ENCODE measurements at regions not wholly inside any gene's neighbourhood (a gene's known extent, or its start where the extent isn't known, plus 50 kb on each side); places are given as distances from the start of the nearest gene placed in this dataset.

DNA sequence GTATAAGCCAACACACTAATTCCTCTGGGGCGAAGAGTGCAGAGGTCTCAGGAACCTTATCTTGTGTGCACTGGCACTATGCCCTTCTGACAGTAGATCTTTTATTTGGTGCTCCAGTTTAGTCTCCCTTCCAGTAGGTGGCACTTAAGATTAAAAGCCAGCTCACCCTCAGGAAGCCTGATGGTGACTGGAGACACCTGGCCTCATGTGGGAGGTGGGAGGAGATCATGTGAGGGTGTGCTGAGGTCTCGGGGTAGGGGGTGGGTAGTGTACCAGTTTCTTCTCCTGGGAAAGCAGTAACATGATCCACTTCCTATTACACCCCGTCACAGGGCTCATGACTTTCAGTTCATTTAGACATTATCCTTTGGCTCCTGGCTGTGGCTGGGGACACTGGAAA lies 654.9 kb downstream of the ADCYAP1 start:
- TF ChIP-seq, protein P1, sequence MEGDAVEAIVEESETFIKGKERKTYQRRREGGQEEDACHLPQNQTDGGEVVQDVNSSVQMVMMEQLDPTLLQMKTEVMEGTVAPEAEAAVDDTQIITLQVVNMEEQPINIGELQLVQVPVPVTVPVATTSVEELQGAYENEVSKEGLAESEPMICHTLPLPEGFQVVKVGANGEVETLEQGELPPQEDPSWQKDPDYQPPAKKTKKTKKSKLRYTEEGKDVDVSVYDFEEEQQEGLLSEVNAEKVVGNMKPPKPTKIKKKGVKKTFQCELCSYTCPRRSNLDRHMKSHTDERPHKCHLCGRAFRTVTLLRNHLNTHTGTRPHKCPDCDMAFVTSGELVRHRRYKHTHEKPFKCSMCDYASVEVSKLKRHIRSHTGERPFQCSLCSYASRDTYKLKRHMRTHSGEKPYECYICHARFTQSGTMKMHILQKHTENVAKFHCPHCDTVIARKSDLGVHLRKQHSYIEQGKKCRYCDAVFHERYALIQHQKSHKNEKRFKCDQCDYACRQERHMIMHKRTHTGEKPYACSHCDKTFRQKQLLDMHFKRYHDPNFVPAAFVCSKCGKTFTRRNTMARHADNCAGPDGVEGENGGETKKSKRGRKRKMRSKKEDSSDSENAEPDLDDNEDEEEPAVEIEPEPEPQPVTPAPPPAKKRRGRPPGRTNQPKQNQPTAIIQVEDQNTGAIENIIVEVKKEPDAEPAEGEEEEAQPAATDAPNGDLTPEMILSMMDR (IDR thresholded peaks at IDR 0.05): 0 out of 2 replicates have a peak, but pooled peaks have one; percentile 18

DNA sequence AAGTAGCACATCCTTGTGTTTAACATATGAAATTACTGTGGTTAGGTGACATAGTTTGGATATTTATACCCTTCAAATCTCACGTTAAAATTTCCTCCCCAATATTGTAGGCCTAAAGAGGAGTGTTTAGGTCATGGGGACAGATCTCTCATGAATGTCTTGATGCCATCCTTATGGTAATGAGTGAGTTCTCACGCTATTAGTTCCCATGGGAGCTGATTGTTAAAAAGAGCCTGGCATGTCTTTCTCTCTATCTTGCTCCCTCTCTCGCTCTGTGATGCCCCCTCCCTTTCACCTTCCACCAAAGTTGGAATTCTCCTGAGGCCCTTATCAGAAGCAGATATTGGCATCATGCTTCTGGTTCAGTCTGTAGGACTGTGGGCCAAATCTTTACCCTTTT lies 660.1 kb downstream of the ADCYAP1 start:
- TF ChIP-seq, protein P1 (IDR thresholded peaks at IDR 0.05): no peak

DNA sequence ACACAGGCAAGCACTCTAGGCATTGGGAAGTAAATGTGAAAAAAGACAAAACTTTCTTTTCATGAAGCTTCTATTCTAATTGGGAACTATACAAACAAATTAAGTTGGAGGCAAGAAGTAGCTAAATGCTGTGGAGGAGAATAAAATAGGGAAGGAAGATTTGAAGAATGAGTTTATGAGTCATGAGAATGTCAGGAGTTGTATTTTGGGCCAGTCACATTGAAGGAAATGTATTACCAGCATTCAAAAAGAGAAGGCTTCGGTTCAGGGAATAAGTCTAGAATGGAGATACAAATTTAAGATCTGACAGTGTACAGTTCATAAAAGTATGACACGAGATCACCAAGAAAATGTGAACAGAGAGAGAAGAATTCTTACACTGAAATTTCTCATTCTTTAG lies 666.5 kb downstream of the ADCYAP1 start:
- TF ChIP-seq, protein P1 (IDR thresholded peaks at IDR 0.05): no peak

DNA sequence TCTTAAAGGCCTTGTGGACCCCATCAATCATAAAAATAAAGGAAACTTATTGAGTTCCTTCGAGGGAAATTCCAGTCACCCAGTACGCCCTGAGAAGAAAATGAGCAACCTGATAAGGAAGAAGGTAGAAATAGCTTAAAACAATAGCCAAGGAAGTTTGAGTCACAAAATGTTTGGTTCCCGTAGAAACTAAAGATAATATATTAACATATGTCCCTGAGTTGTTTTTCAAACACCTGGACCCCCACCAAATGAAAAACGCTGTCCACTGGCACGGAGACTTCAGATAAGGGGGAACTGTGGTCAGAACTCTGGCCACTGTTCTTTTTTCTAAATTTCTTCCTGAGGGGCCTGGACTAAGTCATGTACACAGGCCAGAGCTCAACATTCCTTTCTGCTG lies 669.1 kb downstream of the ADCYAP1 start:
- TF ChIP-seq, protein P1 (IDR thresholded peaks at IDR 0.05): no peak

DNA sequence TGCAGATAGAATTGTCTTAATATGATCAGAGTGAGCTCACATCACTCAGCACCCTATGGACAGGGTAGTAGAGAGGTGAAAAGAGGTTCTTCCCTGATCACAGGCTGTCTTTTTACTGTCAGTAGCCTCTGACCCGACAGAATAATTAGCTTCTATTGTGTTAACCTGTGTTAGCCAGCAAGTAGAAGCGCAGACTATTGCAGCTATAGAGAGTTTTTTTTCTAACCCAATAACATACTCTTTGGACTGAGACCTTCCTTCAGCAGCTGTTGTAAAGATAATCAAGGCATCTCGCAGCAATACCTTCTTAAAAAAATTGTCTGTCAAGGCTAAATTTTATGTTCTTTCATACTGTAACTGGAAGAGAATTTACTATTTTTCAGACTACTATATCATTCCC lies 670.4 kb downstream of the ADCYAP1 start:
- TF ChIP-seq, protein P1 (IDR thresholded peaks at IDR 0.05): no peak

DNA sequence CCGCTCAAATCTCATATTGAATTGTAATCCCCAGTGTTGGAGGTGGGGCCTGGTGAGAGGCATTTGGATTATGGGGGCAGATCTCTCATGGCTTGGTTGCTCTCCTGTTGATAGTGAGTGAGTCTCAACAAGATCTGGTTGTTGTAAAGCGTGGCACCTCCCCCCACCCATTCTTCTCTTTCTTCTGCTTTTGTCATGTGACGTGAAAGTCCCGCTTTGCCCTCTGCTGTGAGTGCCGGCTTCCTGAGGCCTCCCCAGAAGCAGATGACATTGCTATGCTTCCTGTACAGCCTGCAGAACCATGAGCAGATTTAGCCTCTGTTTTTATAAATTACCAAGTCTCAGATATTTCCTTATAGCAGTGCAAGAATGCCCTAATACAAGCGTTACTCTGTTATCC lies 673.8 kb downstream of the ADCYAP1 start:
- TF ChIP-seq, protein P1 (IDR thresholded peaks at IDR 0.05): no peak

DNA sequence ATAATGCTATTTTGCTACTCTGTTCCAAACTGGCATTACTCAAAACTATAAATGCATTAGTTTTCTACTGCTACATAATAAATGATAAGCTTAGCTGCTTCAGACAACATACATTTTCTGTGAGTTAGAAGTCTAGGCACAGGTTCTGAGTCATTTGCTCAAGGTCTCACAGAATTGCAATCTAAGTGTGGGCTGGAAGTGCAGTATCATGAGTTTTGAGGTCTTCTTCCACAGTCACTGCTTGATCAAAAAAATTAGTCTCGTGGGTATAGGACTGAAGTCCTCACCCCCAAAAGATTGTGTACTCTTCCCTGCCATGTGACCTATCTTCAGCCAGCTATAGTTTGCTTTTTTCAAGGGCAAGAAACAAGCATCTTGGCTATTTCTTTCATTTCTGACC lies 676.9 kb downstream of the ADCYAP1 start:
- TF ChIP-seq, protein P1 (IDR thresholded peaks at IDR 0.05): no peak

DNA sequence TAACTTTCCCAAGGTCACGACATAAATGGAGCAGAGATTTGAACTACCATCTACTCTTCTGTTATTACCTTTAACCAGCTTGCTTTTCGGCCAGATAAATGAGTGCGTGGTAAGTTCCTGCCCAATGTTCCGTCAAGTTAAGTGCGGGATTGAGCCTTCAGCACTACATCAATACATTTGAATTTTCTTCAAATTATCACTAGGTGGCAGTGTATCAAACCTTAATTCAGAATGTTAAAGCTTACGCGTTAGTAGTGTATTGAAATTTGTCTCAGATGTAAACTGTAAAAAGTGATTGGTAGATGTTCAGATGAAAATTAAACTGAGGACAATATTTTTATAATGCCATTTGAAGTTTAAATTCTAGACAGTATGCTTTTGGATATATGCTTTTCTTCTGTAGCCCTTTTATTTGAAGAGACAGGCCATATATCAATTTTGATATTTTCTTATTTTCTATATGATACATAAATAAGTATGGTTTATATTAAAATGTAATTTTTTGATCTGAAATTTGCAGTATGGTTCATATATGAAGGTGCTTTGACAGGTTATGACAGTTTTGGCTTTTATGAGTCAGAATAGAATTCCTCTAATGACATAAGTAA lies 681.3 kb downstream of the ADCYAP1 start:
- TF ChIP-seq, protein P1 (IDR thresholded peaks at IDR 0.05): peak; percentile 59

Data from LNCAP (cell line).